Stimulated activated naive CD8-positive, alpha-beta T cell treated with anti-CD3 and anti-CD28 coated beads, Interleukin-15, Interleukin-2, amounts not matched to agents 100 U/mL and 50 U/mL, for 24 hours (primary cell): ENCODE measurements at regions not wholly inside any gene's neighbourhood (a gene's known extent, or its start where the extent isn't known, plus 50 kb on each side); places are given as distances from the start of the nearest gene placed in this dataset.

Source experiments
- ATAC-seq: fragments of 150-1000 bp; cut with Tn5 transposase; one replicate; pipeline ENCODE4 v1.10.0; 2021
- DNase-seq: peaks from one replicate; pipeline ENCODE4 v3.0.0; 2021

GRCh38 chr15:25051399-25052154 is 96.8 kb downstream of the SNRPN start:
- ATAC-seq = no peak
- no peak for DNase-seq

GRCh38 chr15:25052191-25052999 is 97.6 kb downstream of the SNRPN start:
- DNase-seq (no peak), ATAC-seq (no peak)

- DNase-seq = no peak
- ATAC-seq = no peak
Measured at GRCh38 chr15:25053000-25053815, 98.4 kb downstream of the SNRPN start.

GRCh38 chr15:25054329-25054728 is 99.5 kb downstream of the SNRPN start:
- ATAC-seq (no peak), DNase-seq (no peak)

GRCh38 chr15:25054943-25055342 is 100.2 kb downstream of the SNRPN start:
- no peak for DNase-seq
- ATAC-seq = no peak

DNA sequence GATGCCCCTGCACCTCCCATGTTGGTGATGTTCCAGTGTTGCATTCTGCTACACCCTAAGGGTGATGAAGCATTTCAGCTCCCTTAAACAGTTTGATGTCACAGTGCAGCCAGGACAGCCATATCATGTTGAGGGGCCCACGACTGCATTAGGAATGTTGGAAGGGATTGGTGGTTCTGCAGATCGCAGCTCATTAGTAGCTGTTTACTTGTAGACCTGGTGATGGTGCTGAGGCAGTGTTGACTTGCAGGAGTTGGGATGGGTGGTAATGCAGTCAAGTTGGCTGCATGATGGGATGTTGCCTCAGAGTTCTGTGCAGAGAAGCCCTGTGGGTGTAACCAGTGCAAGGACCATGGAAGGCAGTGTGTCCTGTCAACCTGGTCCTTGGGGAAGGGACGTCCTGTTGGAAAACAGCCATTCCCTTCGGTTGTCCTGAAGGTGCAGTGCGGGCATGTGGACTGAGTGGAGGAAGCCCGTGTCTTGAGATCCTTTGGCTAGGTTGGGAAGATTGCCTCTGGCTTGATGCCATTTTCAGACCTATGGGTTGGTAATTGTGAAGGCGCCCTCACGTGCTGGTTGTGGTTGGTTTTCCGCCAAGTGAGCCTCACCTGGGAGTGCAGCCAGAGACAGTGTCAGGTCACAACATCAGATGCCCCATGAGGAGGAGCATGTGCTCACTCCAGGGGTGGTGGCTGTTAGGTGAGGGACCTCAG is 100.7 kb downstream of the SNRPN start:
- no peak for ATAC-seq
- no peak for DNase-seq

GRCh38 chr15:25056484-25057425 is 102.0 kb downstream of the SNRPN start:
- ATAC-seq (no peak), DNase-seq (no peak)

DNA sequence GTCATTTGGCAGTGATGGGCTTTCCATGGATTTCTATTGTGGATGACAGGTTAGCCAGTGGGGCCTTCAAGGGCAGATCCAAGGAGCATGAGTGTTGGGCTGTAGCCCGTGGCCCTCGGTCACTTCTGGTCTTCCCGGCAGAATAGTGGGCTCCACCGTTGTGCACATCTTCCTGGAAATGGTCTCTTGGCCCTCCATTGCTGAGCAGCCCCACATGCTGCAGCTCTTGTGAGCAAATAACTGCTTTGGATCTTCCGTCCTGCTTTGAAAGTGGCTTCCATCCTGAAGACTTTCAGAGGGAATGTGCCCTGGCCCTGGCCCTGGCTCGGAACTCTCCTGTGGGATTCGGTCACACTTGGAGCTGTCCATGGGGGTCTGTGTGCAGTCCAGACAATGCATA is 102.8 kb downstream of the SNRPN start:
- DNase-seq = no peak
- no peak for ATAC-seq

GRCh38 chr15:25058080-25058785 is 103.4 kb downstream of the SNRPN start:
- ATAC-seq (no peak), DNase-seq (no peak)

- DNase-seq (no peak), ATAC-seq (no peak)
Measured at GRCh38 chr15:25059698-25060471, 105.1 kb downstream of the SNRPN start.

- ATAC-seq (no peak), DNase-seq (no peak)
Measured at GRCh38 chr15:25060472-25060803, 105.7 kb downstream of the SNRPN start.

DNA sequence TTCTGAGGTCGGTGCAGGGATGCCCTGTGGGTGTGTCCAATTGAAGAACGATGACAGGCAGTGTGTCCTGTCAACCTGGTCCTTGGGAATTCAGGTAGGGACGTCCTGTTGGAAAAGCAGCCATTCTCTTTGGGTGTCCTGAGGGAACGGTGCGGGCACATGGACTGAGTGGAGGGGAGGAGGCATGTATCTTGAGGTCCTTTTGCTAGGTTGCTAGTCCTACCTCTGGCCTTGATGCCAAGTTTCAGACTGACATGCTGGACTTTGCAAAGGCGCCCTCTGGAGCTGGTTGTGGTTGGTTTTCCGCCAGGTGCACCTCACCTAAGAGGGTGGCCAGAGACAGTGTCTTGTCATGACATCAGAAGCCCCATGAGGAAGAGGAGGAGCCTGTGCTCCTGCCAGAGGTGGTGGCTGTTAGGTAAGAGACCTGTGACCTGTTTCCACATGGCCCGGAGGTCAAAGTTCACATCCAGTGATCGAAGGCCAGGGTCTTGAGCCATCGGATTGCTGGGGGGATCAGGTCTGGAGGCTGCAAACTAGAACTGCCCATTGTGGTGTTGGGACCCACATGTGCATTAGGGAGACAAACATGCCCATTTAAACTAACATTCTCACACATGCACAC is 106.3 kb downstream of the SNRPN start:
- no peak for DNase-seq

GRCh38 chr15:25061808-25062550 is 107.2 kb downstream of the SNRPN start:
- DNase-seq = no peak
- ATAC-seq = no peak

More for the DNA sequence above, 106.3 kb downstream of the SNRPN start:
- no peak for ATAC-seq

DNA sequence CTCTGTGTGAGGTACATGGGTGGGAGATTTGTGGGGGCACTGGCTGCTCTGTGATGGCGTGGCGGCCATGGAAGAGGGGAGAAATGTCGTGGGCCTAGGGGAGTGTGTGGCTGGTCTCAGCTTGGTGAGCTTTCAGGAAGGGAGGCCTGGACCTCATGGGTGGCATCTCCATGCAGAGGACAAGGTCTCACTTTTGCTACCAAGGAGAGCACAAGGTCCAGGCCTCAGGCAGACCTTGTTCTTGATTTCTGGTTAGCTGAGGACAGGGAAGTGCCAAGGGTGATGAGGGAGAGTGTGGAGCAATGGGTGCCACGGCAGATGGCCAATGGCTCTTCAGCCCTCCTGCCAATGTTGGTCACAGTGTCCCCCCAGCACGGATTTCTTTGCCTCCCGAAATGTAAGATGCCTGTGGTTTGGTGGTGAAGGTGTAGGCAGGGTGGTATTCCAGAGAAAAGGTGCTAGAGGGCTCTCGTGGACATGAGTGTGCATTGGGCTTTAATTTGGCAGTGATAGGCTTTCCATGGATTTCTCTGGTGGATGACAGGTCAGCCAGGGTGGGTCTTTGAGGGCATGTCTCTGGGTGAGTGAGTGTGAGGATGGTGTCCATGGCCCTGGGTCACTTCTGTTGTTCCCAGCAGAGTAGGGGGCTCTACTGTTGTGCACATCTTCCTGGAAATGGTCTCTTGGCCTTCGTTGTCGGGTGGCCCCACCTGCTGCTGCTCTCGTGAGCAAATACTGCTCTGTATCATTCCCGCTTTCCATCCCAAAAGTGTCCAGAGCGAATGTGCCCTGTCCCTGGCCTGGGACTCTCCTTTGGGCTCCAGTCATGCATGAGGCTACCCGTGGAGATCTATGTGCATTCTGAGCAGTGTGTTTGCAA is 108.0 kb downstream of the SNRPN start:
- DNase-seq (no peak), ATAC-seq (no peak)

DNA sequence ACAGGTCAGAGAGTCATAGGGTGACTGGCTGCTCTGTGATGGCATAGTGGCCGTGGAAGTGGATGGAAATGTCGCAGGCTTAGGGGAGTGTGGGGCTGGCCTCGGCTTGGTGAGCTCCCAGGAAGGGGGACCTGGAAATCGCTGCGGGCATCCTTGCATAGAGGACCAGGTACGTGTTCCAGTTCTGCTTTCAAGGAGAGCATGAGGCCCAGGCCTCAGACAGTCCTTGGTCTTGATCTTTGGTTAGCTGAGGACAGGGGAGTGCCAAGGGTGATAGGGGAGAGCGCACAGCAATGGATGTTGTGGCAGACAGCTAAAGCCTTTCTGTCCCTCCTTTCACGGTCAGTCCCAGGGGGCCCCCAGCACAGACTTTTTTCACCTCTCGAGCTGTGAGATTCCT is 110.5 kb downstream of the SNRPN start:
- DNase-seq (no peak), ATAC-seq (no peak)

GRCh38 chr15:25065876-25066275 is 111.1 kb downstream of the SNRPN start:
- no peak for ATAC-seq
- no peak for DNase-seq

- ATAC-seq = no peak
- no peak for DNase-seq
Measured at GRCh38 chr15:25066708-25067107, 111.9 kb downstream of the SNRPN start.
